ENCODE measurements at regions not wholly inside any gene's neighbourhood (a gene's known extent, or its start where the extent isn't known, plus 50 kb on each side); places are given as distances from the start of the nearest gene placed in this dataset.

- Mint-ChIP-seq H3K27ac (no peak overlapping the region), H3K4me1 (no peaks in the 10 kb centered on the region), H3K9me3 (peaks cover 6 to 13% of the 10 kb centered on the region in 2 donors), H3K27me3 (ENCODE audit: low read depth in 2 of 2) (no peaks in the 10 kb centered on the region), H3K4me3 (no peak overlapping the region), H3K36me3 (no peaks in the 10 kb centered on the region)
- no peak for DNase-seq
- intact Hi-C loops (cut with micrococcal nuclease): no loop called here
- Histone ChIP-seq H3K36me3 (ENCODE audit: control insufficient read depth, insufficient read depth, low read length) (no peaks in the 10 kb centered on the region), H3K9me3 (ENCODE audit: control insufficient read depth, insufficient read depth, low read length) (peaks cover 5% of the 10 kb centered on the region), H3K27ac (ENCODE audit: low read length) (no peak overlapping the region), H3K4me1 (ENCODE audit: control insufficient read depth, insufficient read depth, low read length) (no peaks in the 10 kb centered on the region), H3K27me3 (ENCODE audit: control insufficient read depth, insufficient read depth, low read length) (no peaks in the 10 kb centered on the region), H3K4me3 (ENCODE audit: low read length) (no peak overlapping the region)
- no peak for ATAC-seq
- 96% methylated on average over 21 of the region's 21 CpGs for WGBS (ENCODE audit: insufficient coverage)
- TF ChIP-seq CTCF (IDR thresholded peaks at IDR 0.05): no peak
These were observed 628.0 kb upstream of the CDH18 start for GRCh38 chr5:20615888-20616563.

GRCh38 chr5:20611620-20612019 is 623.6 kb upstream of the CDH18 start:
- Mint-ChIP-seq H3K4me3 (no peak overlapping the region), H3K27ac (no peak overlapping the region), H3K36me3 (peaks cover 6% of the 10 kb centered on the region), H3K9me3 (peaks cover 12 to 15% of the 10 kb centered on the region in 2 donors), H3K4me1 (no peaks in the 10 kb centered on the region), H3K27me3 (ENCODE audit: low read depth in 2 of 2) (no peaks in the 10 kb centered on the region)
- Histone ChIP-seq H3K4me3 (ENCODE audit: low read length) (no peak overlapping the region), H3K27ac (ENCODE audit: low read length) (no peak overlapping the region), H3K4me1 (ENCODE audit: control insufficient read depth, insufficient read depth, low read length) (no peaks in the 10 kb centered on the region), H3K36me3 (ENCODE audit: control insufficient read depth, insufficient read depth, low read length) (no peaks in the 10 kb centered on the region), H3K9me3 (ENCODE audit: control insufficient read depth, insufficient read depth, low read length) (peaks cover 8% of the 10 kb centered on the region), H3K27me3 (ENCODE audit: control insufficient read depth, insufficient read depth, low read length) (no peaks in the 10 kb centered on the region)
- 55% methylated on average over 6 of the region's 6 CpGs for WGBS (ENCODE audit: insufficient coverage)
- TF ChIP-seq CTCF (IDR thresholded peaks at IDR 0.05): no peak
- ATAC-seq: no peak
- no peak for DNase-seq
- intact Hi-C loops (cut with micrococcal nuclease): no loop called here

- Mint-ChIP-seq H3K4me1 (no peaks in the 10 kb centered on the region), H3K36me3 (peaks cover 6% of the 10 kb centered on the region), H3K4me3 (no peak overlapping the region), H3K9me3 (peaks cover 12 to 16% of the 10 kb centered on the region in 2 donors), H3K27ac (no peak overlapping the region), H3K27me3 (ENCODE audit: low read depth in 2 of 2) (no peaks in the 10 kb centered on the region)
- Histone ChIP-seq H3K27ac (ENCODE audit: low read length) (no peak overlapping the region), H3K9me3 (ENCODE audit: control insufficient read depth, insufficient read depth, low read length) (peaks cover 8% of the 10 kb centered on the region), H3K36me3 (ENCODE audit: control insufficient read depth, insufficient read depth, low read length) (no peaks in the 10 kb centered on the region), H3K27me3 (ENCODE audit: control insufficient read depth, insufficient read depth, low read length) (no peaks in the 10 kb centered on the region), H3K4me3 (ENCODE audit: low read length) (no peak overlapping the region), H3K4me1 (ENCODE audit: control insufficient read depth, insufficient read depth, low read length) (no peaks in the 10 kb centered on the region)
- DNase-seq: no peak
- 4% methylated on average over 3 of the region's 4 CpGs for WGBS (ENCODE audit: insufficient coverage)
- no peak for ATAC-seq
- TF ChIP-seq CTCF (IDR thresholded peaks at IDR 0.05): no peak
- intact Hi-C loops (cut with micrococcal nuclease): no loop called here
These were observed 622.7 kb upstream of the CDH18 start for GRCh38 chr5:20610681-20611080.

GRCh38 chr5:20609126-20609525 is 621.1 kb upstream of the CDH18 start:
- Histone ChIP-seq H3K4me1 (ENCODE audit: control insufficient read depth, insufficient read depth, low read length) (no peaks in the 10 kb centered on the region), H3K9me3 (ENCODE audit: control insufficient read depth, insufficient read depth, low read length) (peaks cover 8% of the 10 kb centered on the region), H3K27me3 (ENCODE audit: control insufficient read depth, insufficient read depth, low read length) (no peaks in the 10 kb centered on the region), H3K36me3 (ENCODE audit: control insufficient read depth, insufficient read depth, low read length) (no peaks in the 10 kb centered on the region), H3K4me3 (ENCODE audit: low read length) (no peak overlapping the region), H3K27ac (ENCODE audit: low read length) (no peak overlapping the region)
- Mint-ChIP-seq H3K4me1 (no peaks in the 10 kb centered on the region), H3K36me3 (peaks cover 6% of the 10 kb centered on the region), H3K27me3 (ENCODE audit: low read depth in 2 of 2) (no peaks in the 10 kb centered on the region), H3K9me3 (peaks cover 12 to 13% of the 10 kb centered on the region in 2 donors), H3K4me3 (no peak overlapping the region), H3K27ac (no peak overlapping the region)
- intact Hi-C loops (cut with micrococcal nuclease): no loop called here
- DNase-seq (no peak), ATAC-seq (no peak)
- 81% methylated on average over 1 of the region's 1 CpG for WGBS (ENCODE audit: insufficient coverage)
- no peak for TF ChIP-seq CTCF (IDR thresholded peaks at IDR 0.05)

All from natural killer cell (primary cell).